HepG2 (cell line): ENCODE measurements at regions not wholly inside any gene's neighbourhood (a gene's known extent, or its start where the extent isn't known, plus 50 kb on each side); places are given as distances from the start of the nearest gene placed in this dataset.

Source experiments
- ATAC-seq: fragments of 200-7000 bp; cut with Tn5 transposase; 3 replicates; pipeline ENCODE4 v1.9.1; 2020; ENCODE audit warnings: mild to moderate bottlenecking, moderate library complexity
- BruUV-seq: library from RNA; stranded (reverse); fragments of 400-500 nt; replicated peaks from 2 replicates; lab custom pipeline; 2021; lab: Mats Ljungman, UMichigan
- CTCF ChIA-PET: fragments of 300-600 bp; formaldehyde crosslinking; extraction: SDS; loops from one replicate; lab custom pipeline; 2021; ENCODE audit warnings: low total read pairs, inconsistent platforms, low intra/inter-chr PET ratio; lab: Yijun Ruan, JAX
- POLR2A ChIA-PET: fragments of 350-600 bp; sonication (Branson Sonifier 250); formaldehyde crosslinking; loops from one replicate; lab custom pipeline; 2020; ENCODE audit warnings: antibody characterized with exemption, inconsistent platforms; lab: Yijun Ruan, JAX
- DNase-seq: peaks from one replicate; pipeline ENCODE4 v3.0.0-alpha.2; 2015; ENCODE audit warnings: low spot score
- FAIRE-seq: peaks from 3 replicates; lab custom pipeline; 2011; peaks lifted over from hg19 to GRCh38; lab: Jason Lieb, UNC
- H2AFZ ChIP-seq: one replicate; pipeline ENCODE4 v1.6.1; 2011; ENCODE audit warnings: low read length, inconsistent platforms
- H3K27ac ChIP-seq: fragments of 300-600 bp; 3 replicates; pipeline ENCODE4 v1.8.0; 2011; ENCODE audit warnings: mixed run types, mild to moderate bottlenecking, mixed read lengths, low read length, inconsistent platforms; ENCODE audit not compliant: insufficient read depth; ENCODE audit errors: extremely low read length
- H3K27me3 ChIP-seq, 2 experiments: fragments of 200-600 bp in 1 of 2; 2 replicates in 1 of 2; 3 replicates in 1 of 2; pipeline versions ENCODE4 v1.6.0 to v1.8.0; 2011; ENCODE audit warnings: low read length in 2 of 2, mild to moderate bottlenecking in 2 of 2, moderate library complexity in 2 of 2, inconsistent platforms in 1 of 2; ENCODE audit not compliant: insufficient read depth in 2 of 2, control insufficient read depth in 1 of 2
- H3K36me3 ChIP-seq, 2 experiments: fragments of 200-600 bp in 1 of 2; replicated peaks in 1 of 2; 2 replicates in 1 of 2; 3 replicates in 1 of 2; pipeline versions ENCODE4 v1.5.1 to v1.8.0; 2011; ENCODE audit warnings: low read length in 2 of 2, inconsistent platforms in 1 of 2; ENCODE audit not compliant: insufficient read depth in 2 of 2, control insufficient read depth in 1 of 2
- H3K4me1 ChIP-seq: 2 replicates; pipeline ENCODE4 v1.5.1; 2012; ENCODE audit warnings: low read length, inconsistent platforms; ENCODE audit not compliant: insufficient read depth
- H3K4me2 ChIP-seq: 2 replicates; pipeline ENCODE4 v1.6.0; 2011; ENCODE audit warnings: low read depth, low read length, inconsistent platforms
- H3K4me3 ChIP-seq, 3 experiments: fragments of 200-600 bp in 1 of 3; sonication (generic), shearing (Covaris generic) in 1 of 3; replicated peaks in 1 of 3; 2 replicates each; pipeline ENCODE4 v1.5.1; 2011 to 2016; ENCODE audit warnings: low read length in 3 of 3, inconsistent platforms in 2 of 3, low read depth in 2 of 3, mild to moderate bottlenecking in 2 of 3, control low read depth in 1 of 3, mixed read lengths in 1 of 3; ENCODE audit not compliant: insufficient read depth in 1 of 3
- H3K79me2 ChIP-seq: one replicate; pipeline ENCODE4 v1.6.1; 2011; ENCODE audit warnings: low read length, inconsistent platforms; ENCODE audit not compliant: insufficient read depth
- H3K9ac ChIP-seq: 2 replicates; pipeline ENCODE4 v1.6.0; 2011; ENCODE audit warnings: mild to moderate bottlenecking, low read depth, low read length, inconsistent platforms; ENCODE audit not compliant: insufficient read depth
- H3K9me3 ChIP-seq: 2 replicates; pipeline ENCODE4 v1.5.1; 2012; ENCODE audit warnings: mild to moderate bottlenecking, low read length
- H4K20me1 ChIP-seq: 2 replicates; pipeline ENCODE4 v1.6.0; 2011; ENCODE audit warnings: inconsistent platforms, mild to moderate bottlenecking, low read length, moderate library complexity; ENCODE audit not compliant: insufficient read depth
- HNRNPUL1 ChIP-seq: fragments of 200-400 bp; formaldehyde crosslinking; IDR thresholded peaks from 2 replicates; pipeline ENCODE4 v1.6.1; 2017; ENCODE audit warnings: low read depth, mild to moderate bottlenecking, low read length, moderate library complexity
- NCOA1 ChIP-seq: sonication (generic); formaldehyde crosslinking; IDR thresholded peaks from 2 replicates; pipeline ENCODE4 v1.9.0; 2021; ENCODE audit warnings: missing genetic modification reagents
- NCOA5 ChIP-seq: sonication (generic); formaldehyde crosslinking; IDR thresholded peaks from 2 replicates; pipeline ENCODE4 v1.4.0; 2020; ENCODE audit warnings: missing genetic modification reagents
- NFYB ChIP-seq: sonication (generic); formaldehyde crosslinking; IDR thresholded peaks from 2 replicates; pipeline ENCODE4 v1.4.0; 2020; ENCODE audit warnings: missing genetic modification reagents
- RXRB ChIP-seq: IDR thresholded peaks from 2 replicates; pipeline ENCODE4 v1.6.1; 2016; ENCODE audit warnings: borderline replicate concordance, missing genetic modification reagents, missing compliant biosample characterization
- SOX6 ChIP-seq, 2 experiments: fragments of 450-650 bp in 1 of 2; sonication (generic) in 1 of 2; formaldehyde crosslinking in 1 of 2; IDR thresholded peaks; 2 replicates each; pipeline versions ENCODE4 v1.4.0 to v1.6.1; 2017 to 2020; ENCODE audit warnings: antibody characterized with exemption in 1 of 2, mild to moderate bottlenecking in 1 of 2, missing genetic modification reagents in 1 of 2
- ZNF263 ChIP-seq: sonication (generic); formaldehyde crosslinking; IDR thresholded peaks from 2 replicates; pipeline ENCODE4 v1.4.0; 2020; ENCODE audit warnings: missing genetic modification reagents
- ZNF737 ChIP-seq: sonication (generic); formaldehyde crosslinking; IDR thresholded peaks from 2 replicates; pipeline ENCODE4 v1.5.0; 2020; ENCODE audit warnings: missing genetic modification reagents, mild to moderate bottlenecking, borderline replicate concordance
- ZNF777 ChIP-seq: sonication (generic); formaldehyde crosslinking; IDR thresholded peaks from 2 replicates; pipeline ENCODE4 v1.4.0; 2020; ENCODE audit warnings: missing genetic modification reagents
- ZNF850 ChIP-seq: sonication (generic); formaldehyde crosslinking; conservative IDR thresholded peaks from 2 replicates; pipeline ENCODE4 v1.9.0; 2021; ENCODE audit warnings: mild to moderate bottlenecking, missing genetic modification reagents
- WGBS: methylation state at CpG from one replicate; pipeline ENCODE4 v1.1.6; 2017; ENCODE audit warnings: low lambda C conversion rate; 5-methylcytosine and 5-hydroxymethylcytosine counted together
- in situ Hi-C: cut with HindIII; loops from 2 replicates; pipeline ENCODE4 v1.10.0; 2017; ENCODE audit warnings: low pct_unique_long_range_greater_than_20kb; ENCODE audit not compliant: extremely low pct_ligation_motif_present
- intact Hi-C: fragments of 100-400 bp; cut with micrococcal nuclease; formaldehyde crosslinking; loops from one replicate; pipeline ENCODE4 v1.10.0; 2022; ENCODE audit not compliant: unreplicated experiment
- TF ChIP-seq, protein P1 (sequence below): sonication (generic); formaldehyde crosslinking; IDR thresholded peaks from 2 replicates; pipeline ENCODE4 v1.9.0; 2021; ENCODE audit warnings: missing genetic modification reagents, borderline replicate concordance
- TF ChIP-seq, protein P2 (sequence below): IDR thresholded peaks from 2 replicates; pipeline ENCODE4 v1.6.1; 2016; ENCODE audit warnings: missing compliant biosample characterization, missing genetic modification reagents, borderline replicate concordance
- TF ChIP-seq, protein P3 (sequence below): sonication (generic); formaldehyde crosslinking; IDR thresholded peaks from 2 replicates; pipeline ENCODE4 v1.5.0; 2020; ENCODE audit warnings: missing genetic modification reagents
- TF ChIP-seq, protein P4 (sequence below): sonication (generic); formaldehyde crosslinking; IDR thresholded peaks from 2 replicates; pipeline ENCODE4 v1.8.1; 2023; ENCODE audit warnings: mild to moderate bottlenecking, missing genetic modification reagents
- TF ChIP-seq, protein P5 (sequence below): IDR thresholded peaks from 2 replicates; pipeline ENCODE4 v1.6.1; 2016; ENCODE audit warnings: low read depth, control low read depth
- TF ChIP-seq, protein P6 (sequence below): IDR thresholded peaks from 2 replicates; pipeline ENCODE4 v1.6.1; 2016

DNA sequence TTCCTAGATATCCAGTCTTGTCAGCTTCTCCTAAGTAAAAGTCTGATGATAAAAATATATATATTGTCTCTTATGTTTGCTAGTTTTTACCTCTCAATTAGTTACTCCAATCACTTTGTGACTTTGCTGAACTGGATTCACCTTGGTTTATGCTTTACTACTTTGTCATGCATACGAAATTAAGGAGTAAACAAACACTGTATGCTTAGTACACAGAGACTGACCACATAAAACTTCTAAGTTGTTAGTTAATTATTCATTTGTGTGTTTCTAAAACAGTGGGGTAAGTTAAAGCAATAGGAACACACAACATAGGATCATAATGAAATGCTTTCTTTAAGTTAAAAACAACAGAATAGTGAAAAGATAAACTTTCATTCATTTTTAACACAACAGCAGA lies 877.3 kb upstream of the MAP3K7 start (continued):
- TF ChIP-seq ZNF850 (CRISPR knock-in tag): no peak
- TF ChIP-seq, protein P1, sequence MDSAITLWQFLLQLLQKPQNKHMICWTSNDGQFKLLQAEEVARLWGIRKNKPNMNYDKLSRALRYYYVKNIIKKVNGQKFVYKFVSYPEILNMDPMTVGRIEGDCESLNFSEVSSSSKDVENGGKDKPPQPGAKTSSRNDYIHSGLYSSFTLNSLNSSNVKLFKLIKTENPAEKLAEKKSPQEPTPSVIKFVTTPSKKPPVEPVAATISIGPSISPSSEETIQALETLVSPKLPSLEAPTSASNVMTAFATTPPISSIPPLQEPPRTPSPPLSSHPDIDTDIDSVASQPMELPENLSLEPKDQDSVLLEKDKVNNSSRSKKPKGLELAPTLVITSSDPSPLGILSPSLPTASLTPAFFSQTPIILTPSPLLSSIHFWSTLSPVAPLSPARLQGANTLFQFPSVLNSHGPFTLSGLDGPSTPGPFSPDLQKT: no peak
- no peak for TF ChIP-seq ZNF263 (CRISPR knock-in tag)
- no peak for TF ChIP-seq NFYB (CRISPR knock-in tag)
- TF ChIP-seq, protein P2, sequence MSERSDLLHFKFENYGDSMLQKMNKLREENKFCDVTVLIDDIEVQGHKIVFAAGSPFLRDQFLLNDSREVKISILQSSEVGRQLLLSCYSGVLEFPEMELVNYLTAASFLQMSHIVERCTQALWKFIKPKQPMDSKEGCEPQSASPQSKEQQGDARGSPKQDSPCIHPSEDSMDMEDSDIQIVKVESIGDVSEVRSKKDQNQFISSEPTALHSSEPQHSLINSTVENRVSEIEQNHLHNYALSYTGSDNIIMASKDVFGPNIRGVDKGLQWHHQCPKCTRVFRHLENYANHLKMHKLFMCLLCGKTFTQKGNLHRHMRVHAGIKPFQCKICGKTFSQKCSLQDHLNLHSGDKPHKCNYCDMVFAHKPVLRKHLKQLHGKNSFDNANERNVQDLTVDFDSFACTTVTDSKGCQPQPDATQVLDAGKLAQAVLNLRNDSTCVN (CRISPR knock-in tag): no peak
- no peak for TF ChIP-seq NCOA1 (CRISPR knock-in tag)
- TF ChIP-seq RXRB (CRISPR knock-in tag): no peak

DNA sequence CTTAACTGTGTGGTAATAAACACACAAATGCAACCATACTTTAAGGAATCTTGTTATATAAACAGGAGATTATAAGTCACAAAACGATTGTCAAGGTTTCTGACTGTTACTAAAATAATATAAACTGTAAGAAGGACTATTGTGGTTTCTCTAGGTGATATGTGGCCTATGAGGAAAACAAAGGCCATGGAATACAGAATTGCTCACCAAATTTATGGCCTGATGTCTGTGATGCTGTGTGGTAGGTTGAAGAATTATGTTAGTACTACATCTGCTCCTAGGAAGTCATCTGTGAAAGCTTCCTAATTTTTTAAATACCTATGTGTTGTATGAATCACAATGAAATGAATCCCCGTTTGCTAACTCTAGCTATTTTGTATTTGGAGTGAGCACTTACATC lies 875.4 kb upstream of the MAP3K7 start:
- POLR2A ChIA-PET: no interaction called here
- no peaks in the 10 kb centered on the region for H3K79me2 ChIP-seq
- no peaks in the 10 kb centered on the region for H3K4me1 ChIP-seq
- no peak overlapping the region for H3K4me3 ChIP-seq
- in situ Hi-C loops (no loop called here), intact Hi-C loops (no loop called here)
- BruUV-seq: no TSS peak
- FAIRE-seq: no peak
- H3K9me3 ChIP-seq: no peaks in the 10 kb centered on the region
- H3K36me3 ChIP-seq: no peaks in the 10 kb centered on the region
- CTCF ChIA-PET: no interaction called here
- H2AFZ ChIP-seq: no peak overlapping the region
- no peak overlapping the region for H3K4me2 ChIP-seq
- H3K27ac ChIP-seq: no peak overlapping the region
- WGBS: 0% methylated on average over 2 of the region's 2 CpGs
- no peak for ATAC-seq
- DNase-seq: no peak
- no peaks in the 10 kb centered on the region for H3K27me3 ChIP-seq
- H3K9ac ChIP-seq: no peak overlapping the region
- no peaks in the 10 kb centered on the region for H4K20me1 ChIP-seq
- no peak for TF ChIP-seq NCOA5 (CRISPR knock-in tag)
- no peak for TF ChIP-seq ZNF737
- TF ChIP-seq, protein P3, sequence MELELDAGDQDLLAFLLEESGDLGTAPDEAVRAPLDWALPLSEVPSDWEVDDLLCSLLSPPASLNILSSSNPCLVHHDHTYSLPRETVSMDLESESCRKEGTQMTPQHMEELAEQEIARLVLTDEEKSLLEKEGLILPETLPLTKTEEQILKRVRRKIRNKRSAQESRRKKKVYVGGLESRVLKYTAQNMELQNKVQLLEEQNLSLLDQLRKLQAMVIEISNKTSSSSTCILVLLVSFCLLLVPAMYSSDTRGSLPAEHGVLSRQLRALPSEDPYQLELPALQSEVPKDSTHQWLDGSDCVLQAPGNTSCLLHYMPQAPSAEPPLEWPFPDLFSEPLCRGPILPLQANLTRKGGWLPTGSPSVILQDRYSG: no peak
- TF ChIP-seq, protein P4, sequence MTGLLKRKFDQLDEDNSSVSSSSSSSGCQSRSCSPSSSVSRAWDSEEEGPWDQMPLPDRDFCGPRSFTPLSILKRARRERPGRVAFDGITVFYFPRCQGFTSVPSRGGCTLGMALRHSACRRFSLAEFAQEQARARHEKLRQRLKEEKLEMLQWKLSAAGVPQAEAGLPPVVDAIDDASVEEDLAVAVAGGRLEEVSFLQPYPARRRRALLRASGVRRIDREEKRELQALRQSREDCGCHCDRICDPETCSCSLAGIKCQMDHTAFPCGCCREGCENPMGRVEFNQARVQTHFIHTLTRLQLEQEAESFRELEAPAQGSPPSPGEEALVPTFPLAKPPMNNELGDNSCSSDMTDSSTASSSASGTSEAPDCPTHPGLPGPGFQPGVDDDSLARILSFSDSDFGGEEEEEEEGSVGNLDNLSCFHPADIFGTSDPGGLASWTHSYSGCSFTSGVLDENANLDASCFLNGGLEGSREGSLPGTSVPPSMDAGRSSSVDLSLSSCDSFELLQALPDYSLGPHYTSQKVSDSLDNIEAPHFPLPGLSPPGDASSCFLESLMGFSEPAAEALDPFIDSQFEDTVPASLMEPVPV: no peak
- TF ChIP-seq, protein P5, sequence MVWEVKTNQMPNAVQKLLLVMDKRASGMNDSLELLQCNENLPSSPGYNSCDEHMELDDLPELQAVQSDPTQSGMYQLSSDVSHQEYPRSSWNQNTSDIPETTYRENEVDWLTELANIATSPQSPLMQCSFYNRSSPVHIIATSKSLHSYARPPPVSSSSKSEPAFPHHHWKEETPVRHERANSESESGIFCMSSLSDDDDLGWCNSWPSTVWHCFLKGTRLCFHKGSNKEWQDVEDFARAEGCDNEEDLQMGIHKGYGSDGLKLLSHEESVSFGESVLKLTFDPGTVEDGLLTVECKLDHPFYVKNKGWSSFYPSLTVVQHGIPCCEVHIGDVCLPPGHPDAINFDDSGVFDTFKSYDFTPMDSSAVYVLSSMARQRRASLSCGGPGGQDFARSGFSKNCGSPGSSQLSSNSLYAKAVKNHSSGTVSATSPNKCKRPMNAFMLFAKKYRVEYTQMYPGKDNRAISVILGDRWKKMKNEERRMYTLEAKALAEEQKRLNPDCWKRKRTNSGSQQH (CRISPR knock-in tag): no peak
- TF ChIP-seq, protein P6, sequence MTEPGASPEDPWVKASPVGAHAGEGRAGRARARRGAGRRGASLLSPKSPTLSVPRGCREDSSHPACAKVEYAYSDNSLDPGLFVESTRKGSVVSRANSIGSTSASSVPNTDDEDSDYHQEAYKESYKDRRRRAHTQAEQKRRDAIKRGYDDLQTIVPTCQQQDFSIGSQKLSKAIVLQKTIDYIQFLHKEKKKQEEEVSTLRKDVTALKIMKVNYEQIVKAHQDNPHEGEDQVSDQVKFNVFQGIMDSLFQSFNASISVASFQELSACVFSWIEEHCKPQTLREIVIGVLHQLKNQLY (CRISPR knock-in tag): no peak
- no peak for TF ChIP-seq ZNF777 (CRISPR knock-in tag)
- no peak for TF ChIP-seq ZNF263 (CRISPR knock-in tag)
- TF ChIP-seq SOX6 (IDR thresholded peaks at IDR 0.05): no peak
- no peak for TF ChIP-seq SOX6 (CRISPR knock-in tag; IDR thresholded peaks at IDR 0.05)
- TF ChIP-seq HNRNPUL1: no peak
